Myocyte (in vitro differentiated cells): ENCODE measurements at regions not wholly inside any gene's neighbourhood (a gene's known extent, or its start where the extent isn't known, plus 50 kb on each side); places are given as distances from the start of the nearest gene placed in this dataset.
"Not testable (repeated sequence)": the region's sequence is repeated elsewhere in the genome, so short reads cannot be mapped to it uniquely, and the experiment has no call there.

Source experiments
- DNase-seq: peaks from one replicate; pipeline ENCODE4 v3.0.0-alpha.2; 2012; ENCODE audit warnings: low read depth

GRCh38 chr20:29878777-29879442, 1378.6 kb upstream of the DEFB115 start:
- no peak for DNase-seq

GRCh38 chr20:29881107-29881506, 1376.4 kb upstream of the DEFB115 start:
- DNase-seq = not testable (repeated sequence)

GRCh38 chr20:29883514-29884219, 1373.8 kb upstream of the DEFB115 start:
- DNase-seq = not testable (repeated sequence)

- DNase-seq = not testable (repeated sequence)
These were observed 1373.1 kb upstream of the DEFB115 start for GRCh38 chr20:29884322-29884721.

- not testable (repeated sequence) for DNase-seq
These were observed 1371.9 kb upstream of the DEFB115 start for GRCh38 chr20:29885282-29886185.

GRCh38 chr20:29891555-29891954, 1365.9 kb upstream of the DEFB115 start:
- not testable (repeated sequence) for DNase-seq
